NCI-H510A treated with DMSO at 0.1 percent for 48 hours (cell line): ENCODE measurements at regions not wholly inside any gene's neighbourhood (a gene's known extent, or its start where the extent isn't known, plus 50 kb on each side); places are given as distances from the start of the nearest gene placed in this dataset.
A peak's percentile ranks its signal among the peaks of the same experiment; 100 is the strongest.

Experiments
- DNase-seq: peaks from one replicate; lab custom pipeline; 2025; lab: John Stamatoyannopoulos, UW

DNA sequence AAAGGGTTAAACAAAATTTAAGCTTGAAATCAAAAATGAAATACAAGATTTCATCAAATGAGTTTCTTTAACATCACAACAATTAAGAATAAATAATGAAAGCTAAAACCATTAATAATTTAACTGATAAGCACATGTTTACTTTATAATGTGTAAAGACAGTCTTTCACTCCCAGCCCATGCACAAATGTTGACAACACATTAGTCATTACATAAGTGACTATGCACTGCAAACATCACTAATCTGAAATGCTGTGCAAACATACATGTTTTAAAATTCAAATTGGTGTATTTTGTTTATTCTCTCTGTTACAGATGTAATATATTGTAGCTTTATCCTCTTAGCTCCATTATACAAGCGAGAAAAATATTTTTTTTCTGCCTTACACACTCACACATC, 220.6 kb upstream of the CPXCR1 start:
- no peak for DNase-seq

- no peak for DNase-seq
These were observed 188.6 kb upstream of the CPXCR1 start for GRCh38 chrX:88558421-88558820.

DNA sequence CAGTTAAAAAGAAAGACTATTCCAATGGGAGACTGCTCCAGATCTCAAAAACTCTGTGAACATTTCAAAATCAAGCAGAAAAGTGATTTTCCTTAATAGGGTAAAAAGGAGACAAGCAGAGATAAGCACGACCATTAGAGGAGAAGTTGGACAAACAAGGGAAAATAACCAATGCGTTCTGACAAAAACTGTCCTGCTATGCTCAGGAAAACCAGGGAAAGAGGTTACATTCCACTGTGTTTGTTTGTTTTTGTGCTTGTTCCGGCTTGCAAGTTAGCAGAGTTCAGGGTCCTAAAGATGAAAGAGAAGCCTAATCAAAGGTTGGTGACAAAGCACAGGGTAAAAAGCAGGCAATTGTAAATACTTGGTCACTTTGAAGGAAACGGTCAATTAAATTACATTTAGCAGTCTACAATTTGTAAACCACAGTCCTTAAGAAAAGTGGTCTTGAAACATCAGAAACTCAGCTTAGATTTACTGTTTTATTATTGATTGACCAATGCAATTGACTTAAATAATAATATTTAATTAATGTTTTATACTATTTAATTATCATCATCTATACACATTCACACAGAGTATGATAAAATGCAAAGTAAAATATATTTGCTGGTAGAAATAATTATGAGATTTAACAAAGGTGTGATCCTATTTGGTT, 186.2 kb upstream of the CPXCR1 start:
- no peak for DNase-seq

GRCh38 chrX:88584283-88584682, 162.7 kb upstream of the CPXCR1 start:
- no peak for DNase-seq

GRCh38 chrX:88586317-88586716, 160.7 kb upstream of the CPXCR1 start:
- DNase-seq, result no peak

GRCh38 chrX:88603237-88603636, 143.8 kb upstream of the CPXCR1 start:
- DNase-seq, result no peak

DNA sequence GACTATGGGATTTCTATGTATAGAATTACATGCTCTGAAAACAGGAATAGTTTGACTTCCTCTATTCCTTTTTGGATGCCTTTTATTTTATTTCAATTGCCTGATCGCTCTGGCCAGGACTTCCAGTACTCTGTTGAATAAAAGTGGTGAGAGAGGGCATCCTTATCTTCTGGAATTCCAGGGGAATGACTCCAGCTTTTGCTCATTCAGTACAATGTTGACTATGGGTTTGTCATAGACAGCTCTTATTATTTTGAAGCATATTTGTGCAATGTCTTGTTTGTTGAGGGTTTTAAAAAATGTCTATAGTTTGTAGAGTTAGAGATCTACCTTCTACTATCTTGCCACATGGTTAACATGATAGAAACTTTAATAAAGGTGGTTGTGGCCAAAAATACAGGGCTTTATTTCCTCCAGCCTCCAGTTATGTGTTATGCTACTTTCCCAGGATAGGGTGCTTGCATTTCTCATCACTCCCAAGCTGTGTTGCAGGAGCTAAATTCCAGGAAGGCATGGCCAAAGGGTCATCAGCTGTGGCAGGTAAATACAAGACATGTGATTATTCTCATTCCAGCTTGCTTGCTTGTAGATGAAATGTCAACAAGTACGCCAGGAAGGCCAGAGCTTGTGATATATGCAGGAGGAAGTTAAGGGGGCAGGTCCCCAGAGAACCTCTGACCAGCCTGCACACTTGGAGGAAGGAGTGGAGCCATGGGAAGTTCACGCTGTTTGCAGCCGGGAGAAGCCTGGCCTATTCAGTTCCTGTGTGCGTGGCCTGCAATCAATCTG, 142.4 kb upstream of the CPXCR1 start:
- DNase-seq, result no peak

DNA sequence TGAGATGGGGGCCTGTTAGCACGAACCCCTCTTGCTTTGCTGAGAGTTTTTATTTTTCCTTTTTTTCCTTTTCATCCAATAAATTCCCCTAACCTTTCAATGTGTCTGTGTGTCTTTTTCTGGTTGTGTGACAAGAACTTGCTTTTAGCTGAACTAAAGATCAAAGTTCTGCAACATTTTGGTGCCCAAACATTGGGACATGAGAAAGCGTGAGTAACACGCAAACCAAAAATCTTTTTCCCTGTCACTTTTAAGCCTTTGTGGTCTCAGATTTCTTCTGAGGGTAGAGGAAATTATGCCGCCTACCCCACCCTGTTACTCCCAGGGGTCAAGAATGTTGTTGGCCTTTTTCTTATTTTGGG, 141.8 kb upstream of the CPXCR1 start:
- no peak for DNase-seq

DNA sequence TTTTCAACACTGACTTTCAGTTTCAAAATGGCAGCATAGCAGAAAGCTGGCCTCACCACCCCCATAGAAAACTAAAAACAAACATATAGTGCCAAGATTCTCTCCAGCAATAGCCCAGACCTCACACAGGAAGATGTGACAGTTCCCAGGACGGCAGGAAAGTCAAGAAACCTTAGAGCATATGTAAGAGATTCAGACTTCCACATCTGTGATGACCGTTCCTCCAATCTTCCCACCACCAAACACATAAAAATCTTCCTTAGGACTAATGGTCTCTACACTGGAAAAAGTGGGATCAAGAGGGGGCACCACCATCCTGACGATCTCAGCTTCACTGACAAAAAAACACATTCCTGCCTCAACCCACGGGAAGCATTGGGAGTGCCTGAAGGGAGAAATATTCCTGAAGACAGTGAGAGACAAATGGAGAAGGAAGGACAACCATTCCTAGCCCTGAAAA, 134.1 kb upstream of the CPXCR1 start:
- DNase-seq, result no peak

DNA sequence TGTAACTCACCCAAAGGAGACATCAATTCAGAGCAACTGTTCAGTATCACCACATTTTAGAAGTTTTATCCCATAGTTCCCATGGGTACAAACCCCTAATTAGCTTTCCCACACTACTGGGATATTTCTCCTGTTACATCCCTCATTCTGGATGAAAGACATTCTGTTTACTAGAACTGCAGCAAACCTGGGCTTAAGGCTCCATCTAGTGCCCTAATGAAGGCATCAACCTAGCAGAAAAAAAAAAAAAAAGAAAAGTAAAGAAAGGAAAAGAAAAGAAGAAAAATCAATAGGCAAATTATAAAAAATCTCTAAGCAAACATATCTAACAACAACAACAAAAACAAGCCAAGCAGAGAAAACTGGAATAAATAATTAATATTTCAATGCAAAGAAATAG, 133.7 kb upstream of the CPXCR1 start:
- DNase-seq, result peak; percentile 2

GRCh38 chrX:88621278-88621677, 125.7 kb upstream of the CPXCR1 start:
- DNase-seq, result no peak

GRCh38 chrX:88655460-88655859, 91.6 kb upstream of the CPXCR1 start:
- no peak for DNase-seq

DNA sequence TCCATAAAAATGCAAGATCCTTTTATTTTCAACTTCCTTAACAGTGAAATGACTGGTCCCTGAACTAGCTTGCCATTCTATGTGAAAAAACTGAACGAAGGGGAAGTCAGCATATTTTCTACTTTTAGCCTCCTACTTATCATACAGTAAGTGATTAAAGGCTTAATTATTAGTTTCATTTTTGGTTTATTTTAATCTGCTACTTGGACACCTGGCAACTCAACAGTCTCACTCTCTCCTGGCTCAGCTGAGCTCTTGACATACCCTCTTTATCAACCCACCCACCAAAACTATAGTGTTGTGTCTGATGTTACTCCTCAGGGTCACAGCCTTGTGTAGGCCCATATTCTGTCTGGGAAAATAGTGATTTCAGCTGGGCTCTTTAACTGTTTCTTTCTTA, 86.2 kb upstream of the CPXCR1 start:
- no peak for DNase-seq

DNA sequence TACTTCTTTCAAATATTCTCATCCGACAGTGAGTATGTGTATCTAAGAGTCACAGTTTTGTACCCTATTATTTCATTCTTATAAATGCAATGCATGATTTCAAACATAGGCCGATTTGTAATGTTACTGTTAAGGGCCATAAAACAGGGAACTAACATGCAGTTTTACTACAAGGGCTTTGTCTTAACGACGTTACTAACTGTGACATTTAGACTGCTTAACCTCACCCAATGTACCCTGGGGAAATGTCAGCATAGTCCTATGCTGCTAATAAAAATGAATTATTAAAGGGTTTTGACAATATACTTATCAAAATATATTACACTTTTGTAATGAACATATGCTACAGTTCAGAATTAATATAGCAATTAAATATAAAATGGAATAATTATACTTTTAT, 74.8 kb upstream of the CPXCR1 start:
- no peak for DNase-seq
